ENCODE measurements at regions not wholly inside any gene's neighbourhood (a gene's known extent, or its start where the extent isn't known, plus 50 kb on each side); places are given as distances from the start of the nearest gene placed in this dataset.

- TF ChIP-seq EZH2 (IDR thresholded peaks at IDR 0.05) (no peak), POLR2AphosphoS5 (IDR thresholded peaks at IDR 0.05; ENCODE audit: borderline replicate concordance, low read depth, low read length) (no peak), FOXP2 (optimal IDR thresholded peaks at IDR 0.05; ENCODE audit: control extremely low read depth, extremely low read length, insufficient read depth) (no peak)
Measured at GRCh38 chr2:215667585-215668377, 231.9 kb upstream of the FN1 start.
